HFFc6 (cell line): ENCODE measurements at regions not wholly inside any gene's neighbourhood (a gene's known extent, or its start where the extent isn't known, plus 50 kb on each side); places are given as distances from the start of the nearest gene placed in this dataset.

Source experiments
- DNase-seq: peaks from one replicate; pipeline ENCODE4 v3.0.0-alpha.2; 2018
- H3K27ac Mint-ChIP-seq: 2 replicates; pipeline ENCODE4 v1.8.0; 2020; ENCODE audit warnings: mild to moderate bottlenecking, mixed read lengths
- H3K27me3 Mint-ChIP-seq: 2 replicates; pipeline ENCODE4 v1.8.0; 2021; ENCODE audit warnings: mild to moderate bottlenecking, moderate library complexity, mixed read lengths; ENCODE audit not compliant: insufficient read depth
- H3K36me3 Mint-ChIP-seq: 2 replicates; pipeline ENCODE4 v1.8.0; 2021; ENCODE audit warnings: low read depth, mixed read lengths
- H3K4me1 Mint-ChIP-seq: 2 replicates; pipeline ENCODE4 v1.8.0; 2020; ENCODE audit warnings: low read depth, mixed read lengths
- H3K4me3 Mint-ChIP-seq: 2 replicates; pipeline ENCODE4 v1.8.0; 2020; ENCODE audit warnings: mild to moderate bottlenecking, moderate library complexity, mixed read lengths
- H3K9me3 Mint-ChIP-seq: 2 replicates; pipeline ENCODE4 v1.8.0; 2020; ENCODE audit warnings: mild to moderate bottlenecking, mixed read lengths
- CTCF ChIP-seq: fragments of 200-600 bp; sonication (generic); IDR thresholded peaks from 2 replicates; pipeline ENCODE4 v1.5.0; 2021; ENCODE audit warnings: antibody characterized with exemption, mild to moderate bottlenecking

DNA sequence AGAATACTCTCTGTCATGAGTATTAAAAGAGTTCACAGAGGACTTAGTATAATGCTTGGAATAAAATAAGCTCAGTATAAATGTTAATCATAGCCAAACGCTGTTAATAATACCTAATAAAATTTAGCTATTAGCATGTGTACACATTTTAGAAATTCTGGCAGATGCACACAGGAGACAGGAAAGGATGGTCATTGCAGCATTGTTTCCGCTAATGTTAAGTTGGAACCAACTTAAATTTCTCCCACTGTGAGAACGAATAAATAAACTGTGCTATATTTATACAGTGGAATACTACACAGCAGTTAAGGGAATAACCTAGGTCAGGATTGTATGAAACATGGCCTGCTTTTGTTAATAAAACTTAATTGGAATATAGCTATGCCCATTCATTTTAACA is 370.4 kb upstream of the TGFBR2 start:
- H3K27me3 Mint-ChIP-seq = no peaks in the 10 kb centered on the region; the same call in 1 of the 2 replicates
- peaks cover 25% of the 10 kb centered on the region for H3K36me3 Mint-ChIP-seq
- no peak overlapping the region for H3K27ac Mint-ChIP-seq
- H3K9me3 Mint-ChIP-seq = peaks cover 10% of the 10 kb centered on the region
- H3K4me1 Mint-ChIP-seq = peaks cover 43% of the 10 kb centered on the region
- no peak for DNase-seq
- no peak overlapping the region for H3K4me3 Mint-ChIP-seq
- TF ChIP-seq CTCF = no peak

DNA sequence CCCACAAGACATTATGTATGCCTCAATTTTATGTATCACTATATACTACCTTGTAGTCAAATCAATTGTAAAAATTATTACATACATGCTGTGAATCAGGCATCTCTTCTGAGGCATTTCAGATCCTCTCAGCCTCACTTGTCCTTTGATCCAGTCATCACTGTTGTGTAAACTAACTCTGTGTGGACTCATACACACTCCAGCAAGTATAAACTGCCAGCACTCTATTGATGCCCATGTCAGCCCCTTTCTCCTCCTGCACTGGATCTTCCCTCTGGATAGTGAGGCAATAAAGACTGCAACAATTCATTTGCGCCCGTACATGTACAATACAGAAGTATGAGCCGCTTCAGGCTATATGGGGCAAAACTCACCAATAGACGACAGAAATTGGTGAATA is 364.7 kb upstream of the TGFBR2 start:
- Mint-ChIP-seq H3K36me3 (peaks cover 25% of the 10 kb centered on the region), H3K4me3 (no peak overlapping the region), H3K27ac (no peak overlapping the region), H3K4me1 (peaks cover 31% of the 10 kb centered on the region), H3K9me3 (peaks cover 10% of the 10 kb centered on the region), H3K27me3 (no peaks in the 10 kb centered on the region)
- no peak for DNase-seq
- no peak for TF ChIP-seq CTCF

- Mint-ChIP-seq H3K36me3 (no peaks in the 10 kb centered on the region; the same call in 1 of the 2 replicates), H3K9me3 (no peaks in the 10 kb centered on the region), H3K4me3 (no peak overlapping the region), H3K27ac (no peak overlapping the region), H3K27me3 (no peaks in the 10 kb centered on the region), H3K4me1 (peaks cover 36% of the 10 kb centered on the region)
- DNase-seq = no peak
- no peak for TF ChIP-seq CTCF
Measured at GRCh38 chr3:30245858-30246622, 360.4 kb upstream of the TGFBR2 start.

DNA sequence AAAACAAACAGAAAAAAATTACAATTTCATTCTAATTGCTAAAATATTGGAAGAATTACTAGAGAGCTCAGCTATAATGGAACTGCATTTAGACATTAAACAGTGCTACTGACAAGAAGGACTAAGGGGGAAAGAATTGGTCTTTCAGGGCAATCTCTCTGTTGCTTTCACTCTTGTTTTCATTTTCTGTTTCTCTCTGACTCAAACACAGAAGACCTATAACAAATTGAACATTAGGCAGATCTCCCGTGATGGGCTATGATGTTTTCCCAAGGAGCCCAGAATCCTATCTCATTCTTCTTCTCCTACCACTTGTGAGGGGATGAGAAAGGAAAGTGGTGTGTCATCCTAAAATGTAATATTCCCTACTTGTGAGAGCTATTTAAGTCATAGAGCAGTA is 358.0 kb upstream of the TGFBR2 start:
- Mint-ChIP-seq H3K4me3 (no peak overlapping the region), H3K27me3 (no peaks in the 10 kb centered on the region; the same call in 1 of the 2 replicates), H3K36me3 (peaks cover 5% of the 10 kb centered on the region), H3K9me3 (peaks cover 4% of the 10 kb centered on the region; the same call in 1 of the 2 replicates), H3K27ac (no peak overlapping the region), H3K4me1 (peaks cover 29% of the 10 kb centered on the region)
- TF ChIP-seq CTCF = no peak
- no peak for DNase-seq

GRCh38 chr3:30252474-30252873 is 353.9 kb upstream of the TGFBR2 start:
- no peak for DNase-seq
- TF ChIP-seq CTCF = no peak
- no peaks in the 10 kb centered on the region; the same call in 1 of the 2 replicates for H3K27me3 Mint-ChIP-seq
- peaks cover 4% of the 10 kb centered on the region; the same call in 1 of the 2 replicates for H3K9me3 Mint-ChIP-seq
- H3K4me3 Mint-ChIP-seq = no peak overlapping the region
- H3K27ac Mint-ChIP-seq = no peak overlapping the region
- peaks cover 8% of the 10 kb centered on the region for H3K36me3 Mint-ChIP-seq
- peaks cover 57% of the 10 kb centered on the region for H3K4me1 Mint-ChIP-seq
